OCI-LY7 (cell line): ENCODE measurements at regions not wholly inside any gene's neighbourhood (a gene's known extent, or its start where the extent isn't known, plus 50 kb on each side); places are given as distances from the start of the nearest gene placed in this dataset.
"Not testable (repeated sequence)": the region's sequence is repeated elsewhere in the genome, so short reads cannot be mapped to it uniquely, and the experiment has no call there.

Experiments
- BruUV-seq: library from RNA; stranded (reverse); fragments of 400-500 nt; replicated peaks from 2 replicates; lab custom pipeline; 2021; lab: Mats Ljungman, UMichigan
- CTCF ChIA-PET: fragments of 300-600 bp; sonication (Branson Sonifier 250); formaldehyde crosslinking; loops from one replicate; lab custom pipeline; 2022; ENCODE audit warnings: antibody characterized with exemption; ENCODE audit not compliant: unreplicated experiment; lab: Charles Lee
- POLR2A ChIA-PET: fragments of 300-600 bp; sonication (Branson Sonifier 250); formaldehyde crosslinking; loops from one replicate; lab custom pipeline; 2022; ENCODE audit warnings: antibody characterized with exemption; lab: Charles Lee
- DNase-seq: peaks from one replicate; pipeline ENCODE4 v3.0.0-alpha.2; 2015; ENCODE audit warnings: low spot score
- H2AFZ ChIP-seq: fragments of 200-600 bp; sonication (generic), shearing (Covaris generic); 2 replicates; pipeline ENCODE4 v1.6.1; 2014; ENCODE audit warnings: mild to moderate bottlenecking, antibody characterized with exemption, low read length, moderate library complexity
- H3K27ac ChIP-seq: fragments of 200-600 bp; sonication (generic); 2 replicates; pipeline ENCODE4 v1.5.1; 2014; ENCODE audit warnings: mixed run types, low read depth, mild to moderate bottlenecking, moderate library complexity, low read length, inconsistent platforms; ENCODE audit not compliant: poor library complexity, severe bottlenecking
- H3K36me3 ChIP-seq: fragments of 200-600 bp; sonication (generic); 2 replicates; pipeline ENCODE4 v1.6.1; 2014; ENCODE audit warnings: mild to moderate bottlenecking, antibody characterized with exemption, low read length, moderate library complexity, mixed read lengths; ENCODE audit not compliant: insufficient read depth
- H3K4me1 ChIP-seq: fragments of 200-600 bp; sonication (generic); 2 replicates; pipeline ENCODE4 v1.5.1; 2014; ENCODE audit warnings: mild to moderate bottlenecking, low read length; ENCODE audit not compliant: insufficient read depth, poor library complexity, severe bottlenecking
- H3K4me2 ChIP-seq: fragments of 200-600 bp; sonication (generic); 2 replicates; pipeline ENCODE4 v1.6.1; 2014; ENCODE audit warnings: mild to moderate bottlenecking, low read length
- H3K4me3 ChIP-seq: fragments of 200-600 bp; sonication (generic); 2 replicates; pipeline ENCODE4 v1.5.1; 2014; ENCODE audit warnings: mild to moderate bottlenecking, low read depth, low read length; ENCODE audit not compliant: poor library complexity, severe bottlenecking
- H3K79me2 ChIP-seq: fragments of 200-600 bp; sonication (generic); 2 replicates; pipeline ENCODE4 v1.6.1; 2016; ENCODE audit warnings: low read depth, mild to moderate bottlenecking, low read length, moderate library complexity, mixed read lengths; ENCODE audit not compliant: insufficient read depth
- H3K9me2 ChIP-seq: fragments of 200-600 bp; sonication (generic); 2 replicates; pipeline ENCODE4 v1.6.1; 2016; ENCODE audit warnings: mild to moderate bottlenecking, low read length, mixed read lengths; ENCODE audit not compliant: insufficient read depth
- H3K9me3 ChIP-seq: fragments of 200-600 bp; sonication (generic); 2 replicates; pipeline ENCODE4 v1.6.1; 2014; ENCODE audit warnings: mild to moderate bottlenecking, mixed run types, low read length, mixed read lengths
- H4K20me1 ChIP-seq: fragments of 200-600 bp; sonication (generic); 2 replicates; pipeline ENCODE4 v1.6.1; 2014; ENCODE audit warnings: mild to moderate bottlenecking, antibody characterized with exemption, low read length, moderate library complexity, mixed read lengths; ENCODE audit not compliant: insufficient read depth
- CTCF ChIP-seq: fragments of 200-600 bp; sonication (generic); conservative IDR thresholded peaks from 2 replicates; pipeline ENCODE4 v1.5.1; 2014; ENCODE audit warnings: mild to moderate bottlenecking, antibody characterized with exemption, low read length, moderate library complexity, mixed read lengths
- EZH2phosphoT487 ChIP-seq: fragments of 200-600 bp; sonication (generic); IDR thresholded peaks from 2 replicates; pipeline ENCODE4 v1.6.1; 2018; ENCODE audit warnings: low read depth, borderline replicate concordance, mild to moderate bottlenecking, mixed run types, antibody characterized with exemption, low read length, moderate library complexity, mixed read lengths
- intact Hi-C: fragments of 100-400 bp; cut with micrococcal nuclease; formaldehyde crosslinking; loops from one replicate; pipeline ENCODE4 v1.10.0; 2022; ENCODE audit not compliant: unreplicated experiment

- Histone ChIP-seq H3K4me3 (no peak overlapping the region), H2AFZ (no peak overlapping the region), H3K36me3 (no peaks in the 10 kb centered on the region), H3K4me2 (no peak overlapping the region), H3K4me1 (no peaks in the 10 kb centered on the region), H3K9me2 (no peaks in the 10 kb centered on the region), H3K79me2 (no peaks in the 10 kb centered on the region), H3K27ac (no peak overlapping the region), H4K20me1 (no peaks in the 10 kb centered on the region), H3K9me3 (no peaks in the 10 kb centered on the region)
- no TSS peak for BruUV-seq
- DNase-seq, result no peak
- ChIA-PET CTCF (no interaction called here), POLR2A (no interaction called here)
- intact Hi-C loops, result no loop called here
- TF ChIP-seq CTCF, result no peak
- TF ChIP-seq EZH2phosphoT487, result no peak
Observed at GRCh38 chr1:29406814-29407213, 170.5 kb downstream of the PTPRU start.

- CTCF ChIA-PET, H3K36me3 ChIP-seq, H3K4me2 ChIP-seq, DNase-seq, H3K9me3 ChIP-seq, H3K4me1 ChIP-seq, H3K79me2 ChIP-seq, H2AFZ ChIP-seq, H3K9me2 ChIP-seq, H4K20me1 ChIP-seq, BruUV-seq, POLR2A ChIA-PET, H3K4me3 ChIP-seq, intact Hi-C loops, H3K27ac ChIP-seq: not testable (repeated sequence)
Observed at GRCh38 chr1:29400203-29400602, 163.9 kb downstream of the PTPRU start.

GRCh38 chr1:29399465-29399864 is 163.1 kb downstream of the PTPRU start:
- POLR2A ChIA-PET, result no interaction called here
- Histone ChIP-seq H4K20me1 (no peaks in the 10 kb centered on the region), H3K4me2 (no peak overlapping the region), H2AFZ (no peak overlapping the region), H3K9me3 (no peaks in the 10 kb centered on the region), H3K36me3 (no peaks in the 10 kb centered on the region), H3K4me3 (no peak overlapping the region), H3K9me2 (no peaks in the 10 kb centered on the region), H3K27ac (no peak overlapping the region), H3K4me1 (no peaks in the 10 kb centered on the region), H3K79me2 (no peaks in the 10 kb centered on the region)
- no peak for DNase-seq
- BruUV-seq, result no TSS peak
- CTCF ChIA-PET, result no interaction called here
- intact Hi-C loops, result no loop called here
- TF ChIP-seq CTCF, result no peak
- no peak for TF ChIP-seq EZH2phosphoT487
